ENCODE measurements at regions not wholly inside any gene's neighbourhood (a gene's known extent, or its start where the extent isn't known, plus 50 kb on each side); places are given as distances from the start of the nearest gene placed in this dataset.

DNA sequence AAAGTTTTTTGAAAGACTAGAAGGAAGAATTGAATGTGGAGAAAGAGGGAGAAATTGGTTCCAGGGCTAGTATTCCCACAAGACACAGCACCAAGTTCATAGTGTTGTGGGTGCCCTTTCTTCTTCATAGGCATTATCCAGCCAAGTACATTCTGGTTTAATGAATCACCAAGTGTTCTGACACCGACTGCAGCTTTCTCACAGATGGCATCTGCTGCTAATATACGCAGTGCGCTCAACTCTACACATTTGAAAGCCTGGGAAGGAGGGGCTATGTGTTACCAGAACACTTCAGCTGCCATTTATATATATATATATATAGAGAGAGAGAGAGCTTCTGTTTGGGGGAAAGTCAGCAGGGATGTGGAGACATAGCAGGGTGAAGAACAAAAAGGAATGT is 1168.4 kb downstream of the GATA3 start:
- TF ChIP-seq EZH2 (IDR thresholded peaks at IDR 0.05) (no peak), EZH2phosphoT487 (IDR thresholded peaks at IDR 0.05) (no peak)
- TF ChIP-seq, protein P1, sequence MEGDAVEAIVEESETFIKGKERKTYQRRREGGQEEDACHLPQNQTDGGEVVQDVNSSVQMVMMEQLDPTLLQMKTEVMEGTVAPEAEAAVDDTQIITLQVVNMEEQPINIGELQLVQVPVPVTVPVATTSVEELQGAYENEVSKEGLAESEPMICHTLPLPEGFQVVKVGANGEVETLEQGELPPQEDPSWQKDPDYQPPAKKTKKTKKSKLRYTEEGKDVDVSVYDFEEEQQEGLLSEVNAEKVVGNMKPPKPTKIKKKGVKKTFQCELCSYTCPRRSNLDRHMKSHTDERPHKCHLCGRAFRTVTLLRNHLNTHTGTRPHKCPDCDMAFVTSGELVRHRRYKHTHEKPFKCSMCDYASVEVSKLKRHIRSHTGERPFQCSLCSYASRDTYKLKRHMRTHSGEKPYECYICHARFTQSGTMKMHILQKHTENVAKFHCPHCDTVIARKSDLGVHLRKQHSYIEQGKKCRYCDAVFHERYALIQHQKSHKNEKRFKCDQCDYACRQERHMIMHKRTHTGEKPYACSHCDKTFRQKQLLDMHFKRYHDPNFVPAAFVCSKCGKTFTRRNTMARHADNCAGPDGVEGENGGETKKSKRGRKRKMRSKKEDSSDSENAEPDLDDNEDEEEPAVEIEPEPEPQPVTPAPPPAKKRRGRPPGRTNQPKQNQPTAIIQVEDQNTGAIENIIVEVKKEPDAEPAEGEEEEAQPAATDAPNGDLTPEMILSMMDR (IDR thresholded peaks at IDR 0.05): no peak

Data from neural progenitor cell (in vitro differentiated cells).